C1 segment of cervical spinal cord (tissue), 14 donors: ENCODE measurements at regions not wholly inside any gene's neighbourhood (a gene's known extent, or its start where the extent isn't known, plus 50 kb on each side); places are given as distances from the start of the nearest gene placed in this dataset.
"Not testable (repeated sequence)": the region's sequence is repeated elsewhere in the genome, so short reads cannot be mapped to it uniquely, and the experiment has no call there.

Source experiments
- DNase-seq, 14 donors: peaks; one replicate each; lab custom pipeline; 2025; lab: John Stamatoyannopoulos, UW

- no peak for DNase-seq
Measured at GRCh38 chr3:81195478-81195877, 566.0 kb downstream of the GBE1 start.

GRCh38 chr3:81186412-81186811 is 575.0 kb downstream of the GBE1 start:
- no peak for DNase-seq

GRCh38 chr3:81182086-81182875 is 579.2 kb downstream of the GBE1 start:
- not testable (repeated sequence) for DNase-seq

GRCh38 chr3:81173514-81173913 is 587.9 kb downstream of the GBE1 start:
- no peak for DNase-seq

- no peak for DNase-seq
Measured at GRCh38 chr3:81170298-81170697, 591.1 kb downstream of the GBE1 start.

- no peak for DNase-seq
Measured at GRCh38 chr3:81164806-81165205, 596.6 kb downstream of the GBE1 start.

GRCh38 chr3:81161851-81162250 is 599.6 kb downstream of the GBE1 start:
- DNase-seq, result no peak

GRCh38 chr3:81161100-81161499 is 600.3 kb downstream of the GBE1 start:
- DNase-seq, result no peak

- DNase-seq, result no peak
Measured at GRCh38 chr3:81154611-81155143, 606.8 kb downstream of the GBE1 start.

GRCh38 chr3:81152156-81152555 is 609.3 kb downstream of the GBE1 start:
- no peak for DNase-seq

GRCh38 chr3:81132995-81133394 is 628.5 kb downstream of the GBE1 start:
- DNase-seq, result no peak

- no peak for DNase-seq
Measured at GRCh38 chr3:81105789-81106488, 655.5 kb downstream of the GBE1 start.

GRCh38 chr3:81105206-81105605 is 656.2 kb downstream of the GBE1 start:
- no peak for DNase-seq

GRCh38 chr3:81097889-81098288 is 663.6 kb downstream of the GBE1 start:
- no peak for DNase-seq

- peak in 2 of 14 donors; percentile 1 to 2 for DNase-seq
Measured at GRCh38 chr3:81095956-81096355, 665.5 kb downstream of the GBE1 start.

GRCh38 chr3:81094986-81095385 is 666.5 kb downstream of the GBE1 start:
- no peak for DNase-seq

GRCh38 chr3:81087607-81088006 is 673.8 kb downstream of the GBE1 start:
- DNase-seq, result no peak

- no peak for DNase-seq
Measured at GRCh38 chr3:81086348-81086747, 675.1 kb downstream of the GBE1 start.

- no peak for DNase-seq
Measured at GRCh38 chr3:81080608-81081007, 680.8 kb downstream of the GBE1 start.

GRCh38 chr3:81072591-81072990 is 688.9 kb downstream of the GBE1 start:
- DNase-seq, result no peak

GRCh38 chr3:81068546-81068945 is 692.9 kb downstream of the GBE1 start:
- no peak for DNase-seq

GRCh38 chr3:81063896-81064295 is 697.5 kb downstream of the GBE1 start:
- no peak for DNase-seq

GRCh38 chr3:81051133-81051532 is 710.3 kb downstream of the GBE1 start:
- DNase-seq, result not testable (repeated sequence)
